Stimulated activated CD4-positive, alpha-beta T cell treated with anti-CD3 and anti-CD28 coated beads, Interleukin-1b, Interleukin-23, amount 100 ng/mL, for 24 hours (primary cell): ENCODE measurements at regions not wholly inside any gene's neighbourhood (a gene's known extent, or its start where the extent isn't known, plus 50 kb on each side); places are given as distances from the start of the nearest gene placed in this dataset.
"Not testable (repeated sequence)": the region's sequence is repeated elsewhere in the genome, so short reads cannot be mapped to it uniquely, and the experiment has no call there.

Experiments
- DNase-seq, 4 experiments: peaks; one replicate each; pipeline ENCODE4 v3.0.0-alpha.2; 2020; ENCODE audit warnings: low read depth in 4 of 4, low spot score in 1 of 4

GRCh38 chr18:76610933-76611749 is 116.1 kb upstream of the ZNF516 start:
- DNase-seq = no peak

- no peak for DNase-seq
These were observed 115.0 kb upstream of the ZNF516 start for GRCh38 chr18:76610012-76610411.

GRCh38 chr18:76605341-76605929 is 110.4 kb upstream of the ZNF516 start:
- DNase-seq = no peak

GRCh38 chr18:76604935-76605240 is 109.8 kb upstream of the ZNF516 start:
- no peak for DNase-seq

- no peak for DNase-seq
These were observed 109.3 kb upstream of the ZNF516 start for GRCh38 chr18:76604108-76604934.

- no peak for DNase-seq
These were observed 107.1 kb upstream of the ZNF516 start for GRCh38 chr18:76602191-76602590.

GRCh38 chr18:76600076-76600475 is 105.0 kb upstream of the ZNF516 start:
- not testable (repeated sequence) for DNase-seq

GRCh38 chr18:76594966-76595365 is 99.9 kb upstream of the ZNF516 start:
- DNase-seq = no peak

GRCh38 chr18:76593843-76594242 is 98.8 kb upstream of the ZNF516 start:
- DNase-seq = no peak

- no peak for DNase-seq
These were observed 97.9 kb upstream of the ZNF516 start for GRCh38 chr18:76592981-76593381.

- no peak for DNase-seq
These were observed 97.1 kb upstream of the ZNF516 start for GRCh38 chr18:76592096-76592495.

GRCh38 chr18:76589866-76590265 is 94.8 kb upstream of the ZNF516 start:
- no peak for DNase-seq

- DNase-seq = no peak
These were observed 94.3 kb upstream of the ZNF516 start for GRCh38 chr18:76589316-76589715.

GRCh38 chr18:76588601-76589226 is 93.7 kb upstream of the ZNF516 start:
- DNase-seq = no peak

GRCh38 chr18:76587879-76588271 is 92.8 kb upstream of the ZNF516 start:
- no peak for DNase-seq

GRCh38 chr18:76587147-76587878 is 92.3 kb upstream of the ZNF516 start:
- no peak for DNase-seq

- no peak for DNase-seq
These were observed 89.6 kb upstream of the ZNF516 start for GRCh38 chr18:76584414-76585310.

GRCh38 chr18:76581261-76581660 is 86.2 kb upstream of the ZNF516 start:
- no peak for DNase-seq

- no peak for DNase-seq
These were observed 85.4 kb upstream of the ZNF516 start for GRCh38 chr18:76580288-76580962.
